K562 (cell line): ENCODE measurements at regions not wholly inside any gene's neighbourhood (a gene's known extent, or its start where the extent isn't known, plus 50 kb on each side); places are given as distances from the start of the nearest gene placed in this dataset.

Source experiments
- CXXC5 ChIP-seq: fragments of 250-450 bp; sonication (Bioruptor Pico); IDR thresholded peaks from 2 replicates; pipeline ENCODE4 v1.8.0; 2022; ENCODE audit warnings: inconsistent platforms, mild to moderate bottlenecking, moderate library complexity
- FOXA1 ChIP-seq: fragments of 450-650 bp; IDR thresholded peaks from 2 replicates; pipeline ENCODE4 v1.6.1; 2016; ENCODE audit warnings: mild to moderate bottlenecking, borderline replicate concordance
- ZNF232 ChIP-seq: sonication (generic); formaldehyde crosslinking; IDR thresholded peaks from 2 replicates; pipeline ENCODE4 v1.8.0; 2022; ENCODE audit warnings: mild to moderate bottlenecking, missing genetic modification reagents

DNA sequence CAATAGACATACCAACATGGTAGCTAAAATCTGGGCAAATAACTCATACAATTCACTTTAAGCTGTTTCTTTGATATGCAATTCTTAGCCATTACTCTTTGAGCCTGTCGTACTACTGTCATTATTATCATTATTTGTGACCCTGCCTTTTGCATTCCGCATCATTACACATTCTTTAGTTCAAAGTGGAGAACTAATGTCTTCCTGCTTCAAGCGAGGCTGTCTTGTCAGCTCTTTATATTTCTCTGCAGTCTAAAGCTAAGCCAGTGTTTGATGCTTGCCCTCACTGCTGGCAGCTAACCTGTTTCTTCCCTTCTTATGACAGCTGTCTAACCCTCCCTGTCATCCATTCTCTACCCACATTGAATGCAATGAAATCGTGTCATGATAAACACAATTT lies 186.8 kb downstream of the FAT4 start:
- TF ChIP-seq ZNF232 (CRISPR knock-in tag) (no peak), FOXA1 (no peak), CXXC5 (CRISPR knock-in tag) (no peak)
